Gastrocnemius medialis (tissue), 4 donors: ENCODE measurements at regions not wholly inside any gene's neighbourhood (a gene's known extent, or its start where the extent isn't known, plus 50 kb on each side); places are given as distances from the start of the nearest gene placed in this dataset.

ENCODE experiments used
- ATAC-seq, 2 donors: fragments of 150-250 bp; one replicate each; pipeline ENCODE4 v1.9.1; 2016
- DNase-seq, 2 donors: peaks; one replicate each; pipeline ENCODE4 v3.0.0-alpha.2; 2019
- H3K27ac ChIP-seq, 4 donors: fragments of 200-600 bp; sonication (generic); 1 replicate in 1 of 4; 2 replicates in 3 of 4; pipeline ENCODE4 v1.5.1; 2016 to 2018; ENCODE audit warnings: mild to moderate bottlenecking in 2 of 4, moderate library complexity in 1 of 4
- H3K27me3 ChIP-seq, 3 donors: fragments of 200-600 bp; sonication (generic) in 2 of 3; 1 replicate in 1 of 3; 2 replicates in 2 of 3; pipeline versions ENCODE4 v1.5.1 to v1.6.0; 2016 to 2019; ENCODE audit warnings: mild to moderate bottlenecking in 1 of 3, moderate library complexity in 1 of 3
- H3K36me3 ChIP-seq, 2 donors: fragments of 200-600 bp; sonication (generic) in 1 of 2; one replicate each; pipeline ENCODE4 v1.5.1; 2017 to 2018
- H3K4me1 ChIP-seq, 2 donors: fragments of 200-600 bp; sonication (generic) in 1 of 2; one replicate each; pipeline ENCODE4 v1.5.1; 2016 to 2017; ENCODE audit warnings: mild to moderate bottlenecking in 2 of 2
- H3K4me3 ChIP-seq, 4 donors: fragments of 200-600 bp; sonication (generic) in 3 of 4; 1 replicate in 1 of 4; 2 replicates in 3 of 4; pipeline ENCODE4 v1.5.1; 2016 to 2019; ENCODE audit warnings: mild to moderate bottlenecking in 2 of 4
- H3K9me3 ChIP-seq, 3 donors: fragments of 200-600 bp; sonication (generic) in 2 of 3; 1 replicate in 1 of 3; 2 replicates in 2 of 3; pipeline ENCODE4 v1.5.1; 2016 to 2019
- CTCF ChIP-seq, 5 experiments: fragments of 450-650 bp in 3 of 5; fragments of 200-600 bp in 2 of 5; sonication (generic) in 2 of 5; IDR thresholded peaks in 4 of 5; conservative IDR thresholded peaks in 1 of 5; 1 replicate in 4 of 5; 2 replicates in 1 of 5; pipeline ENCODE4 v1.5.1; 2016 to 2019; ENCODE audit warnings: antibody characterized with exemption in 5 of 5, mild to moderate bottlenecking in 3 of 5, moderate library complexity in 3 of 5
- POLR2A ChIP-seq, 2 donors: fragments of 450-650 bp; IDR thresholded peaks; one replicate each; pipeline ENCODE4 v1.6.1; 2017; ENCODE audit warnings: antibody characterized with exemption in 2 of 2, mild to moderate bottlenecking in 2 of 2, moderate library complexity in 2 of 2
- in situ Hi-C, 4 donors: fragments of 200-750 bp; cut with MboI; loops; one replicate each; pipeline versions ENCODE4 v1.15.0 to v1.8.0; 2017; ENCODE audit warnings: low sequenced_read_pairs in 4 of 4
- intact Hi-C: fragments of 100-400 bp; cut with DNase I; formaldehyde crosslinking; loops from one replicate; pipeline ENCODE4 v1.15.1; 2023; ENCODE audit warnings: low total_unique reads

GRCh38 chr10:120180160-120180559 lies 276.9 kb upstream of the PLPP4 start:
- Histone ChIP-seq H3K27ac (no peak overlapping the region), H3K9me3 (no peaks in the 10 kb centered on the region), H3K36me3 (no peaks in the 10 kb centered on the region), H3K4me3 (no peak overlapping the region), H3K4me1 (no peaks in the 10 kb centered on the region), H3K27me3 (no peaks in the 10 kb centered on the region)
- intact Hi-C loops (no loop called here), in situ Hi-C loops (no loop called here)
- DNase-seq (no peak), ATAC-seq (no peak)
- TF ChIP-seq CTCF (IDR thresholded peaks at IDR 0.05 in 4 of 5, conservative IDR thresholded peaks at IDR 0.05 in 1 of 5) (no peak), POLR2A (IDR thresholded peaks at IDR 0.05) (no peak)

- Histone ChIP-seq H3K27ac (no peak overlapping the region), H3K4me1 (no peaks in the 10 kb centered on the region), H3K36me3 (no peaks in the 10 kb centered on the region), H3K27me3 (no peaks in the 10 kb centered on the region), H3K9me3 (no peaks in the 10 kb centered on the region), H3K4me3 (no peak overlapping the region)
- in situ Hi-C loops = no loop called here
- no peak for DNase-seq
- no peak for TF ChIP-seq POLR2A (IDR thresholded peaks at IDR 0.05)
- no peak for TF ChIP-seq CTCF (IDR thresholded peaks at IDR 0.05 in 4 of 5, conservative IDR thresholded peaks at IDR 0.05 in 1 of 5)
- intact Hi-C loops = no loop called here
- ATAC-seq = no peak
Observed at GRCh38 chr10:120181154-120181553, 275.9 kb upstream of the PLPP4 start.

- DNase-seq = no peak
- intact Hi-C loops = no loop called here
- TF ChIP-seq CTCF (IDR thresholded peaks at IDR 0.05 in 4 of 5, conservative IDR thresholded peaks at IDR 0.05 in 1 of 5) (no peak), POLR2A (IDR thresholded peaks at IDR 0.05) (no peak)
- ATAC-seq = no peak
- no peaks in the 10 kb centered on the region for H3K36me3 ChIP-seq
- no peaks in the 10 kb centered on the region for H3K9me3 ChIP-seq
- H3K4me3 ChIP-seq = no peak overlapping the region
- H3K27me3 ChIP-seq = no peaks in the 10 kb centered on the region
- no peak overlapping the region for H3K27ac ChIP-seq
- H3K4me1 ChIP-seq = no peaks in the 10 kb centered on the region
- in situ Hi-C loops = no loop called here
Observed at GRCh38 chr10:120182431-120182830, 274.6 kb upstream of the PLPP4 start.

GRCh38 chr10:120183546-120183945 lies 273.5 kb upstream of the PLPP4 start:
- Histone ChIP-seq H3K27me3 (no peaks in the 10 kb centered on the region), H3K36me3 (no peaks in the 10 kb centered on the region), H3K27ac (no peak overlapping the region), H3K4me1 (no peaks in the 10 kb centered on the region), H3K4me3 (no peak overlapping the region), H3K9me3 (no peaks in the 10 kb centered on the region)
- intact Hi-C loops = no loop called here
- no peak for ATAC-seq
- TF ChIP-seq CTCF (IDR thresholded peaks at IDR 0.05 in 4 of 5, conservative IDR thresholded peaks at IDR 0.05 in 1 of 5) = no peak
- no peak for TF ChIP-seq POLR2A (IDR thresholded peaks at IDR 0.05)
- DNase-seq = no peak
- in situ Hi-C loops = no loop called here

- no peak for ATAC-seq
- H3K36me3 ChIP-seq = no peaks in the 10 kb centered on the region
- in situ Hi-C loops = no loop called here
- H3K27ac ChIP-seq = no peak overlapping the region
- no peak for DNase-seq
- intact Hi-C loops = no loop called here
- H3K9me3 ChIP-seq = no peaks in the 10 kb centered on the region
- no peaks in the 10 kb centered on the region for H3K27me3 ChIP-seq
- TF ChIP-seq CTCF (IDR thresholded peaks at IDR 0.05 in 4 of 5, conservative IDR thresholded peaks at IDR 0.05 in 1 of 5) (no peak), POLR2A (IDR thresholded peaks at IDR 0.05) (no peak)
- H3K4me1 ChIP-seq = no peaks in the 10 kb centered on the region
- no peak overlapping the region for H3K4me3 ChIP-seq
Observed at GRCh38 chr10:120184547-120185337, 272.3 kb upstream of the PLPP4 start.
